H1 (cell line): ENCODE measurements at regions not wholly inside any gene's neighbourhood (a gene's known extent, or its start where the extent isn't known, plus 50 kb on each side); places are given as distances from the start of the nearest gene placed in this dataset.

ENCODE experiments used
- CTCF ChIA-PET: fragments of 300-600 bp; sonication (Branson Sonifier 250); formaldehyde crosslinking; loops from one replicate; lab custom pipeline; 2021; ENCODE audit not compliant: partially characterized antibody; lab: Charles Lee
- POLR2A ChIA-PET: fragments of 300-600 bp; sonication (Branson Sonifier 250); formaldehyde crosslinking; loops from one replicate; lab custom pipeline; 2021; ENCODE audit warnings: inconsistent platforms; ENCODE audit not compliant: partially characterized antibody; lab: Charles Lee
- DNase-seq, 2 experiments: peaks; one replicate each; pipeline versions ENCODE4 v3.0.0 to v3.0.0-alpha.2; 2010 to 2022; ENCODE audit warnings: low spot score in 2 of 2, low read depth in 1 of 2, mixed read lengths in 1 of 2
- FAIRE-seq: peaks from 2 replicates; lab custom pipeline; 2011; peaks lifted over from hg19 to GRCh38; lab: Jason Lieb, UNC
- H2AFZ ChIP-seq: 2 replicates; pipeline ENCODE4 v1.8.1; 2012; ENCODE audit warnings: low read length, inconsistent platforms
- H2AK5ac ChIP-seq: 2 replicates; pipeline ENCODE4 v1.6.1; 2013; ENCODE audit warnings: low read depth, low read length
- H2BK120ac ChIP-seq: replicated peaks from 2 replicates; pipeline ENCODE3; 2013; ENCODE audit warnings: low read depth, low read length, inconsistent platforms
- H2BK12ac ChIP-seq: 2 replicates; pipeline ENCODE4 v1.6.1; 2013; ENCODE audit warnings: low read depth, low read length
- H2BK15ac ChIP-seq: 2 replicates; pipeline ENCODE4 v1.6.1; 2013; ENCODE audit warnings: low read length
- H2BK20ac ChIP-seq: 2 replicates; pipeline ENCODE4 v1.6.1; 2013; ENCODE audit warnings: low read length
- H2BK5ac ChIP-seq: 2 replicates; pipeline ENCODE4 v1.6.1; 2013; ENCODE audit warnings: low read depth, low read length
- H3K14ac ChIP-seq: 2 replicates; pipeline ENCODE4 v1.6.1; 2013; ENCODE audit warnings: inconsistent platforms; ENCODE audit not compliant: insufficient read length
- H3K18ac ChIP-seq: 2 replicates; pipeline ENCODE4 v1.6.1; 2013; ENCODE audit warnings: low read length; ENCODE audit errors: extremely low read depth
- H3K23ac ChIP-seq: 2 replicates; pipeline ENCODE4 v1.6.1; 2013; ENCODE audit warnings: inconsistent platforms; ENCODE audit not compliant: insufficient read length
- H3K23me2 ChIP-seq: 2 replicates; pipeline ENCODE4 v1.6.1; 2013; ENCODE audit warnings: low read depth, low read length
- H3K27ac ChIP-seq: 2 replicates; pipeline ENCODE4 v1.6.1; 2011; ENCODE audit warnings: low read depth, low read length, inconsistent platforms
- H3K27me3 ChIP-seq, 4 experiments: replicated peaks in 1 of 4; 1 replicate in 1 of 4; 2 replicates in 3 of 4; pipeline versions ENCODE4 v1.6.1 to v1.8.1; 2011 to 2013; ENCODE audit warnings: low read length in 3 of 4, mild to moderate bottlenecking in 3 of 4, inconsistent platforms in 2 of 4, mixed read lengths in 2 of 4, moderate library complexity in 1 of 4; ENCODE audit not compliant: control insufficient read depth in 3 of 4, insufficient read depth in 3 of 4; ENCODE audit errors: extremely low read depth in 1 of 4
- H3K36me3 ChIP-seq, 4 experiments: 2 replicates each; pipeline versions ENCODE4 v1.6.1 to v1.8.1; 2011 to 2013; ENCODE audit warnings: mild to moderate bottlenecking in 4 of 4, low read length in 3 of 4, moderate library complexity in 2 of 4, control low read depth in 1 of 4, inconsistent platforms in 1 of 4; ENCODE audit not compliant: insufficient read depth in 4 of 4, control insufficient read depth in 2 of 4
- H3K4ac ChIP-seq: replicated peaks from 2 replicates; pipeline ENCODE3; 2013; ENCODE audit warnings: low read length, low read depth, mixed read lengths, inconsistent platforms; ENCODE audit not compliant: insufficient read length
- H3K4me1 ChIP-seq, 4 experiments: replicated peaks in 1 of 4; 1 replicate in 1 of 4; 2 replicates in 3 of 4; pipeline versions ENCODE4 v1.6.1 to v1.8.1; 2011 to 2013; ENCODE audit warnings: low read length in 3 of 4, inconsistent platforms in 2 of 4, mixed read lengths in 1 of 4; ENCODE audit not compliant: insufficient read depth in 4 of 4, control insufficient read depth in 3 of 4
- H3K4me2 ChIP-seq, 2 experiments: 2 replicates each; pipeline versions ENCODE4 v1.6.1 to v1.8.1; 2011 to 2013; ENCODE audit warnings: low read depth in 2 of 2, low read length in 2 of 2, control low read depth in 1 of 2, inconsistent platforms in 1 of 2, mild to moderate bottlenecking in 1 of 2; ENCODE audit not compliant: insufficient read depth in 1 of 2
- H3K4me3 ChIP-seq, 4 experiments: fragments of 200-600, 300-600 bp in 1 of 4; sonication (generic), shearing (Covaris generic), sonication (Bioruptor Twin) in 1 of 4; 2 replicates each; pipeline versions ENCODE4 v1.5.1 to v1.8.1; 2011 to 2016; ENCODE audit warnings: low read length in 4 of 4, low read depth in 3 of 4, control low read depth in 2 of 4, inconsistent platforms in 2 of 4, mild to moderate bottlenecking in 2 of 4, mixed read lengths in 1 of 4, moderate library complexity in 1 of 4; ENCODE audit not compliant: insufficient read depth in 2 of 4; ENCODE audit errors: extremely low read depth in 1 of 4
- H3K56ac ChIP-seq: replicated peaks from 2 replicates; pipeline ENCODE3; 2013; ENCODE audit warnings: low read depth, mild to moderate bottlenecking, mixed read lengths, low read length, inconsistent platforms; ENCODE audit not compliant: insufficient read length
- H3K79me1 ChIP-seq: 2 replicates; pipeline ENCODE4 v1.6.1; 2013; ENCODE audit warnings: low read depth, low read length, control low read depth
- H3K79me2 ChIP-seq, 2 experiments: 2 replicates each; pipeline versions ENCODE4 v1.6.1 to v1.8.1; 2012 to 2013; ENCODE audit warnings: low read length in 2 of 2, mild to moderate bottlenecking in 2 of 2, inconsistent platforms in 1 of 2; ENCODE audit not compliant: insufficient read depth in 2 of 2, control insufficient read depth in 1 of 2
- H3K9ac ChIP-seq, 4 experiments: replicated peaks in 1 of 4; 1 replicate in 1 of 4; 2 replicates in 3 of 4; pipeline versions ENCODE4 v1.6.1 to v1.8.1; 2011 to 2013; ENCODE audit warnings: low read depth in 3 of 4, low read length in 3 of 4, control low read depth in 2 of 4, mild to moderate bottlenecking in 2 of 4, moderate library complexity in 2 of 4, inconsistent platforms in 1 of 4; ENCODE audit errors: extremely low read depth in 1 of 4
- H3K9me3 ChIP-seq, 2 experiments: 2 replicates each; pipeline versions ENCODE4 v1.6.1 to v1.8.1; 2012 to 2013; ENCODE audit warnings: mild to moderate bottlenecking in 2 of 2, moderate library complexity in 2 of 2, control low read depth in 1 of 2, inconsistent platforms in 1 of 2, low read depth in 1 of 2, low read length in 1 of 2, mixed read lengths in 1 of 2; ENCODE audit not compliant: insufficient read depth in 2 of 2
- H4K20me1 ChIP-seq, 2 experiments: replicated peaks in 1 of 2; 2 replicates each; pipeline versions ENCODE3 to v1.8.1; 2011 to 2013; ENCODE audit warnings: inconsistent platforms in 2 of 2, low read length in 2 of 2, mild to moderate bottlenecking in 1 of 2; ENCODE audit not compliant: insufficient read depth in 2 of 2, control insufficient read depth in 1 of 2
- H4K5ac ChIP-seq: 2 replicates; pipeline ENCODE4 v1.6.1; 2013; ENCODE audit warnings: low read length, low read depth, mixed read lengths, inconsistent platforms; ENCODE audit not compliant: insufficient read length
- H4K8ac ChIP-seq: 2 replicates; pipeline ENCODE4 v1.8.0; 2013; ENCODE audit warnings: mild to moderate bottlenecking, moderate library complexity, low read length, inconsistent platforms; ENCODE audit not compliant: insufficient read depth; ENCODE audit errors: extremely low read depth
- H4K91ac ChIP-seq: replicated peaks from 2 replicates; pipeline ENCODE3; 2013; ENCODE audit warnings: low read length, mixed read lengths, inconsistent platforms; ENCODE audit not compliant: insufficient read length
- ASH2L ChIP-seq: fragments of 200-600, 300-600 bp; sonication (generic); IDR thresholded peaks from one replicate; pipeline ENCODE4 v1.7.1; 2017; ENCODE audit warnings: low read length
- BRCA1 ChIP-seq: IDR thresholded peaks from 2 replicates; pipeline ENCODE4 v1.6.1; 2012; ENCODE audit warnings: low read depth, low read length, improper control_type of control experiment
- CEBPB ChIP-seq: IDR thresholded peaks from 2 replicates; pipeline ENCODE4 v1.6.1; 2012; ENCODE audit warnings: low read depth, low read length
- KDM4A ChIP-seq: IDR thresholded peaks from one replicate; pipeline ENCODE4 v1.7.1; 2012; ENCODE audit warnings: low read depth, mild to moderate bottlenecking, moderate library complexity, low read length, inconsistent platforms; ENCODE audit not compliant: severe bottlenecking
- POLR2AphosphoS5 ChIP-seq: IDR thresholded peaks from 2 replicates; pipeline ENCODE4 v1.6.1; 2011; ENCODE audit warnings: low read depth, low read length
- RAD21 ChIP-seq, 2 experiments: IDR thresholded peaks in 1 of 2; conservative IDR thresholded peaks in 1 of 2; 2 replicates each; pipeline ENCODE4 v1.6.1; 2011; ENCODE audit warnings: low read depth in 2 of 2, low read length in 2 of 2, improper control_type of control experiment in 1 of 2, inconsistent platforms in 1 of 2, mild to moderate bottlenecking in 1 of 2, moderate library complexity in 1 of 2
- RNF2 ChIP-seq: fragments of 200-900, 300-1000 bp; sonication (generic); IDR thresholded peaks from 2 replicates; pipeline ENCODE4 v1.7.1; 2016; ENCODE audit warnings: borderline replicate concordance, low read depth, mild to moderate bottlenecking, antibody characterized with exemption, low read length; ENCODE audit not compliant: poor library complexity, severe bottlenecking; ENCODE audit errors: missing control alignments
- SIN3A ChIP-seq, 2 experiments: IDR thresholded peaks in 1 of 2; conservative IDR thresholded peaks in 1 of 2; 2 replicates each; pipeline ENCODE4 v1.6.1; 2011 to 2012; ENCODE audit warnings: low read length in 2 of 2, improper control_type of control experiment in 1 of 2, low read depth in 1 of 2, mild to moderate bottlenecking in 1 of 2
- SP4 ChIP-seq: IDR thresholded peaks from 2 replicates; pipeline ENCODE4 v1.6.1; 2012; ENCODE audit warnings: low read length, inconsistent platforms
- TAF7 ChIP-seq: optimal IDR thresholded peaks from 2 replicates; pipeline ENCODE3; 2011; ENCODE audit warnings: low read depth, mild to moderate bottlenecking, inconsistent platforms, low read length, moderate library complexity, borderline replicate concordance
- TBP ChIP-seq: IDR thresholded peaks from 2 replicates; pipeline ENCODE4 v1.6.1; 2011; ENCODE audit warnings: low read depth, low read length, improper control_type of control experiment
- WGBS, 2 experiments: shearing (Covaris generic) in 1 of 2; methylation state at CpG; one replicate each; pipeline versions ENCODE4 v1.1.6 to v1.1.7; 2013 to 2015; ENCODE audit warnings: low lambda C conversion rate in 2 of 2, mixed read lengths in 2 of 2, inconsistent platforms in 1 of 2, low coverage in 1 of 2, missing lambda C conversion rate in 1 of 2; ENCODE audit not compliant: insufficient replicate concordance in 2 of 2, insufficient coverage in 1 of 2, insufficient read length in 1 of 2; ENCODE audit errors: extremely low coverage in 1 of 2, missing lambda C conversion rate in 1 of 2; 5-methylcytosine and 5-hydroxymethylcytosine counted together
- TF ChIP-seq, protein P1 (sequence below): IDR thresholded peaks from 2 replicates; pipeline ENCODE4 v1.6.1; 2011; ENCODE audit warnings: low read length, improper control_type of control experiment

DNA sequence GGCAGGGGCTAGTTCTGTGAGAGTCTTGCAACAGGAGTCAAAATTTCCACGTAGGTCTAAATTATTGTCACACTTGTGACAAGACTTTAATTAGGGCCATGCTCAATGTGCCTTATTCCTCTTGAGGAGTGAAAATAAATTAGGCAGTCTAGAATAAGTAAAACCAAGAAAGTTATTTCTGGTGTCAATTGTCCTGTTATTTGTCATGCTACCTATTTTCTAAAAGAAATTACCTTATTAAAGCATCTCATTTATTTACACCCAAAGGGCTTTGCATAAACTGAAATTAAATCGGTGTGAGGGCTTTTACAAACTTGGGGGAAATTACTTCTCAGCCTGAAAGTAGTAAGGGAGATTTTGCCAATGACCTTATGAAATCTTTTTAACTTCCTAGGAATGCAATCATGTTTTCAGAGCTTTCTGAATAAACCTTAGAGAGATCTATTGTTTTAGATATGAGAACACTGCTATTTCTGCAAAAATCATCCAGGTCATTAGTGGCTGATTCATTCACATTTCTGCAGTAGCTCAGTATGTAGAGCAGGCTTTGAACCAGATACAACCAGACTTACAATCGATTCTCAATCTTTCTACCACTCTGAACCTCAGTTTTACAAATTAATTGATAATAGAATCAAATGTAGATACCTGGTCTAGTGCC lies 221.2 kb upstream of the SAMSN1 start:
- no peak overlapping the region for H2BK120ac ChIP-seq
- no peak overlapping the region for H3K56ac ChIP-seq
- H2AFZ ChIP-seq, result no peak overlapping the region
- H2BK15ac ChIP-seq, result no peak overlapping the region
- H2BK12ac ChIP-seq, result no peak overlapping the region
- 84% methylated on average over 3 of the region's 3 CpGs; no CpG with 5 or more reads in 1 of the 2 experiments for WGBS, 2 experiments
- no peak overlapping the region for H4K8ac ChIP-seq
- H3K4me1 ChIP-seq, result no peaks in the 10 kb centered on the region
- no peaks in the 10 kb centered on the region for H3K79me1 ChIP-seq
- no peak overlapping the region for H3K4ac ChIP-seq
- no peak overlapping the region for H3K23ac ChIP-seq
- H3K9me3 ChIP-seq, result no peaks in the 10 kb centered on the region
- H4K20me1 ChIP-seq, result no peaks in the 10 kb centered on the region
- CTCF ChIA-PET, result interaction anchor here (1.6 kb wide), 1 partner anchor 8 kb away, joined by 5 read pairs; no protein-coding TSS in a partner anchor
- H2BK5ac ChIP-seq, result no peak overlapping the region
- DNase-seq, result no peak
- no peak for FAIRE-seq
- no peak overlapping the region for H3K9ac ChIP-seq
- H4K5ac ChIP-seq, result no peak overlapping the region
- no peaks in the 10 kb centered on the region; the same call in 1 of the 2 replicates for H3K23me2 ChIP-seq
- H3K18ac ChIP-seq, result no peak overlapping the region
- no peaks in the 10 kb centered on the region for H3K36me3 ChIP-seq
- H2AK5ac ChIP-seq, result no peak overlapping the region
- H3K27ac ChIP-seq, result no peak overlapping the region
- H3K14ac ChIP-seq, result no peak overlapping the region
- no peaks in the 10 kb centered on the region for H3K27me3 ChIP-seq
- H4K91ac ChIP-seq, result no peak overlapping the region
- H3K79me2 ChIP-seq, result no peaks in the 10 kb centered on the region
- H3K4me3 ChIP-seq, result no peak overlapping the region
- POLR2A ChIA-PET, result no interaction called here
- H2BK20ac ChIP-seq, result no peak overlapping the region
- no peak overlapping the region for H3K4me2 ChIP-seq
- TF ChIP-seq SP4 (no peak), ASH2L (no peak), RNF2 (no peak), SIN3A (conservative IDR thresholded peaks at IDR 0.05 in 1 of 2, IDR thresholded peaks at IDR 0.05 in 1 of 2; ENCODE audit: low read depth in 1 of 2, low read length in 2 of 2) (no peak), TBP (no peak), TAF7 (no peak), POLR2AphosphoS5 (no peak), KDM4A (no peak), RAD21 (IDR thresholded peaks at IDR 0.05 in 1 of 2, conservative IDR thresholded peaks at IDR 0.05 in 1 of 2; ENCODE audit: low read depth in 2 of 2, low read length in 2 of 2) (no peak), CEBPB (no peak), BRCA1 (no peak)
- TF ChIP-seq, protein P1, sequence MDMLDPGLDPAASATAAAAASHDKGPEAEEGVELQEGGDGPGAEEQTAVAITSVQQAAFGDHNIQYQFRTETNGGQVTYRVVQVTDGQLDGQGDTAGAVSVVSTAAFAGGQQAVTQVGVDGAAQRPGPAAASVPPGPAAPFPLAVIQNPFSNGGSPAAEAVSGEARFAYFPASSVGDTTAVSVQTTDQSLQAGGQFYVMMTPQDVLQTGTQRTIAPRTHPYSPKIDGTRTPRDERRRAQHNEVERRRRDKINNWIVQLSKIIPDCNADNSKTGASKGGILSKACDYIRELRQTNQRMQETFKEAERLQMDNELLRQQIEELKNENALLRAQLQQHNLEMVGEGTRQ, result no peak
